NCI-H226 (cell line): ENCODE measurements at regions not wholly inside any gene's neighbourhood (a gene's known extent, or its start where the extent isn't known, plus 50 kb on each side); places are given as distances from the start of the nearest gene placed in this dataset.
"Not testable (repeated sequence)": the region's sequence is repeated elsewhere in the genome, so short reads cannot be mapped to it uniquely, and the experiment has no call there.

Experiments used
- DNase-seq: peaks from one replicate; pipeline ENCODE4 v3.0.0-alpha.2; 2015

DNA sequence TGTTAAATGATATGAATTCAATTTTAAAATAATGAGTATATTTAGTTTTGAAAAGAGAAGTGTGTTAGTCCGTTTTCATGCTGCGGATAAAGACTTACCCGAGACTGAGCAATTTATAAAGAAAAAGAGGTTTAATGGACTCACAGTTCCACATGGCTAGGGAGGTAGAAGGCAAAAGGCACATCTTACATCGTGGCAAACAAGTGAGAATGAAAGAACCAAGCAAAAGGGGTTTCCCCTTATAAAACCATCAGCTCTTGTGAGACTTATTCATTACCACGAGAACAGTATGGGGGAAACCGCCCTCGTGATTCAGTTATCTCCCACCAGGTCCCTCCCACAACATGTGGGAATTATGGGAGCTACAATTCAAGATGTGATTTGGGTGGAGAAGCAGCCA lies 51.8 kb upstream of the OSMR start:
- DNase-seq: not testable (repeated sequence)

- DNase-seq: no peak
These were observed 50.8 kb upstream of the OSMR start for GRCh38 chr5:38794986-38795385.

DNA sequence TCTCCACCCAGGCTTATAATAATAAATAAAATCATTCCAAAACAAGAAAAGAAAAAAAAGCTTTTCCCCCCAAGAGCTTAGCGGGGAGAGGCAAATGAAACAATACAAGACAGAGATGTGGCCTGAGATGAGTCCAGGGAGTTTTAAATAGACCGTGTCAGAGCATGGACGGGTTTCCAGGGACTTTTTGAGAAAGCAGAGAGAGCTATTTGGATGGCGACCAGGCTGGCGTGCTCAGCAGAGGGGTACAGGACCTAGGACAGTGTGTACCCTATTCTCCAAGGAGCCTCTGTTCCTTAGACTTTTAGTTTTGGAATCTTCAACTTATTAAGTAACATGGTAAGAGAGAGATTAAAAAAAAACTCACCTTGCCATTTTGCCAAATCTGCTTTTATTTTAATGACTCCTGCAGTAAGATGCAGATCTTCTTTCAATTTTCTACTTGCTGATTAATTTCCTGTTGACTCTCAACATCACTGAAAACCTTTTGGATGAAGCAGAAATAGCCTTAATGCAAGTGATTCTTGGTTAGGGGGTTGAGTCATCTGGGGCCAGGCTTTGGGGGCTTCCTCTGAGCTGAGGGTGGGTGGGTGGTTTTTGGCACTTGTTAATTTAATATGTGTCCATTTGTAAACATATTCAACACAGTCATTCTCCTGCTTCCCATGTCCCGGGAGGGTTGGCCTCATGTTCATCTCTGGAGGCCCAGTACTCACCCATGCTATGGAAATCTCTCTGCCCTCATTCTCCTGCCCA lies 49.6 kb upstream of the OSMR start:
- DNase-seq: no peak
